ENCODE measurements at regions not wholly inside any gene's neighbourhood (a gene's known extent, or its start where the extent isn't known, plus 50 kb on each side); places are given as distances from the start of the nearest gene placed in this dataset.

GRCh38 chr5:72602696-72603685 lies 95.8 kb upstream of the ZNF366 start:
- H3K4me3 ChIP-seq = no peak overlapping the region
- no peaks in the 10 kb centered on the region for H3K27me3 ChIP-seq
- no peak for TF ChIP-seq CTCF (IDR thresholded peaks at IDR 0.05)
- peaks cover 0 to 7% of the 10 kb centered on the region in 2 donors for H3K9me3 ChIP-seq
- peaks cover 0 to 18% of the 10 kb centered on the region in 2 donors for H3K4me1 ChIP-seq
- DNase-seq (ENCODE audit: low spot score) = no peak
- H3K27ac ChIP-seq = no peak overlapping the region
- H3K36me3 ChIP-seq = no peaks in the 10 kb centered on the region

- no peak for TF ChIP-seq CTCF (IDR thresholded peaks at IDR 0.05)
- H3K27me3 ChIP-seq = no peaks in the 10 kb centered on the region
- no peaks in the 10 kb centered on the region for H3K36me3 ChIP-seq
- H3K9me3 ChIP-seq = peaks cover 0 to 7% of the 10 kb centered on the region in 2 donors
- H3K4me3 ChIP-seq = no peak overlapping the region
- H3K27ac ChIP-seq = no peak overlapping the region
- DNase-seq (ENCODE audit: low spot score) = no peak
- H3K4me1 ChIP-seq = peaks cover 0 to 29% of the 10 kb centered on the region in 2 donors
These were observed 94.7 kb upstream of the ZNF366 start for GRCh38 chr5:72601861-72602260.

GRCh38 chr5:72600391-72600981 lies 93.3 kb upstream of the ZNF366 start:
- Histone ChIP-seq H3K36me3 (no peaks in the 10 kb centered on the region), H3K9me3 (peaks cover 0 to 7% of the 10 kb centered on the region in 2 donors), H3K27me3 (no peaks in the 10 kb centered on the region), H3K4me3 (no peak overlapping the region), H3K27ac (peak overlapping the region; percentile 34 to 72), H3K4me1 (peaks cover 0 to 32% of the 10 kb centered on the region in 2 donors)
- DNase-seq (ENCODE audit: low spot score) = no peak
- TF ChIP-seq CTCF (IDR thresholded peaks at IDR 0.05) = no peak

- no peak for TF ChIP-seq CTCF (IDR thresholded peaks at IDR 0.05)
- Histone ChIP-seq H3K27me3 (no peaks in the 10 kb centered on the region), H3K9me3 (peaks cover 0 to 7% of the 10 kb centered on the region in 2 donors), H3K4me1 (peaks cover 0 to 27% of the 10 kb centered on the region in 2 donors), H3K27ac (peak overlapping the region; percentile 34 to 72), H3K4me3 (no peak overlapping the region), H3K36me3 (no peaks in the 10 kb centered on the region)
- no peak for DNase-seq (ENCODE audit: low spot score)
These were observed 92.5 kb upstream of the ZNF366 start for GRCh38 chr5:72599519-72600370.

GRCh38 chr5:72599065-72599433 lies 91.8 kb upstream of the ZNF366 start:
- Histone ChIP-seq H3K36me3 (no peaks in the 10 kb centered on the region), H3K4me3 (no peak overlapping the region), H3K27me3 (no peaks in the 10 kb centered on the region), H3K4me1 (peaks cover 0 to 27% of the 10 kb centered on the region in 2 donors), H3K27ac (peak overlapping the region; percentile 34 to 72), H3K9me3 (peaks cover 0 to 7% of the 10 kb centered on the region in 2 donors)
- DNase-seq (ENCODE audit: low spot score) = no peak
- no peak for TF ChIP-seq CTCF (IDR thresholded peaks at IDR 0.05)
